Astrocyte (in vitro differentiated cells and primary cell): ENCODE measurements at regions not wholly inside any gene's neighbourhood (a gene's known extent, or its start where the extent isn't known, plus 50 kb on each side); places are given as distances from the start of the nearest gene placed in this dataset.
"Not testable (repeated sequence)": the region's sequence is repeated elsewhere in the genome, so short reads cannot be mapped to it uniquely, and the experiment has no call there.

Experiments used
- DNase-seq: peaks from one replicate; pipeline ENCODE4 v3.0.0-alpha.2; 2010; ENCODE audit warnings: low read depth
- FAIRE-seq: peaks from 2 replicates; lab custom pipeline; 2011; peaks lifted over from hg19 to GRCh38; lab: Jason Lieb, UNC
- H2AFZ ChIP-seq: 2 replicates; pipeline ENCODE4 v1.6.0; 2012; ENCODE audit warnings: low read depth, low read length, inconsistent platforms
- H3K27ac ChIP-seq: 2 replicates; pipeline ENCODE4 v1.5.1; 2011; ENCODE audit warnings: low read depth, low read length, inconsistent platforms
- H3K27me3 ChIP-seq: 2 replicates; pipeline ENCODE4 v1.6.0; 2011; ENCODE audit warnings: low read length, inconsistent platforms; ENCODE audit not compliant: insufficient read depth
- H3K36me3 ChIP-seq: 2 replicates; pipeline ENCODE4 v1.5.1; 2011; ENCODE audit warnings: low read length, inconsistent platforms; ENCODE audit not compliant: insufficient read depth
- H3K4me1 ChIP-seq: 2 replicates; pipeline ENCODE4 v1.5.1; 2011; ENCODE audit warnings: low read length, inconsistent platforms; ENCODE audit not compliant: insufficient read depth
- H3K4me2 ChIP-seq: 2 replicates; pipeline ENCODE4 v1.6.0; 2012; ENCODE audit warnings: low read length, inconsistent platforms
- H3K4me3 ChIP-seq: 2 replicates; pipeline ENCODE4 v1.5.1; 2011; ENCODE audit warnings: low read depth, mild to moderate bottlenecking, low read length, inconsistent platforms; ENCODE audit not compliant: insufficient read depth
- H3K79me2 ChIP-seq: 2 replicates; pipeline ENCODE4 v1.6.0; 2012; ENCODE audit warnings: mild to moderate bottlenecking, low read length, inconsistent platforms; ENCODE audit not compliant: insufficient read depth
- H3K9ac ChIP-seq: 2 replicates; pipeline ENCODE4 v1.6.0; 2012; ENCODE audit warnings: mild to moderate bottlenecking, low read length, inconsistent platforms
- H3K9me3 ChIP-seq: 2 replicates; pipeline ENCODE4 v1.5.1; 2012; ENCODE audit warnings: low read depth, mild to moderate bottlenecking, low read length, inconsistent platforms; ENCODE audit not compliant: insufficient read depth
- H4K20me1 ChIP-seq: 2 replicates; pipeline ENCODE4 v1.6.0; 2012; ENCODE audit warnings: low read length, inconsistent platforms; ENCODE audit not compliant: insufficient read depth
- H3K27ac Mint-ChIP-seq: one replicate; pipeline ENCODE4 v1.8.0; 2021; ENCODE audit warnings: mild to moderate bottlenecking, mixed read lengths; ENCODE audit not compliant: unreplicated experiment
- H3K27me3 Mint-ChIP-seq: one replicate; pipeline ENCODE4 v1.8.0; 2021; ENCODE audit warnings: low read depth, mixed read lengths; ENCODE audit not compliant: unreplicated experiment
- H3K36me3 Mint-ChIP-seq: one replicate; pipeline ENCODE4 v1.8.0; 2021; ENCODE audit warnings: low read depth, mixed read lengths; ENCODE audit not compliant: unreplicated experiment
- H3K4me1 Mint-ChIP-seq: one replicate; pipeline ENCODE4 v1.8.0; 2021; ENCODE audit warnings: low read depth, mixed read lengths; ENCODE audit not compliant: unreplicated experiment
- H3K4me3 Mint-ChIP-seq: one replicate; pipeline ENCODE4 v1.8.0; 2021; ENCODE audit warnings: mild to moderate bottlenecking, moderate library complexity, mixed read lengths; ENCODE audit not compliant: unreplicated experiment
- H3K9me3 Mint-ChIP-seq: one replicate; pipeline ENCODE4 v1.8.0; 2021; ENCODE audit warnings: mild to moderate bottlenecking, mixed read lengths; ENCODE audit not compliant: unreplicated experiment
- CTCF ChIP-seq: IDR thresholded peaks from 2 replicates; pipeline ENCODE4 v1.5.1; 2011; ENCODE audit warnings: low read depth, mild to moderate bottlenecking, inconsistent platforms, low read length, moderate library complexity; ENCODE audit not compliant: insufficient read depth
- EZH2 ChIP-seq: IDR thresholded peaks from 2 replicates; pipeline ENCODE4 v1.6.1; 2012; ENCODE audit warnings: mild to moderate bottlenecking, low read length, inconsistent platforms; ENCODE audit not compliant: insufficient read depth

DNA sequence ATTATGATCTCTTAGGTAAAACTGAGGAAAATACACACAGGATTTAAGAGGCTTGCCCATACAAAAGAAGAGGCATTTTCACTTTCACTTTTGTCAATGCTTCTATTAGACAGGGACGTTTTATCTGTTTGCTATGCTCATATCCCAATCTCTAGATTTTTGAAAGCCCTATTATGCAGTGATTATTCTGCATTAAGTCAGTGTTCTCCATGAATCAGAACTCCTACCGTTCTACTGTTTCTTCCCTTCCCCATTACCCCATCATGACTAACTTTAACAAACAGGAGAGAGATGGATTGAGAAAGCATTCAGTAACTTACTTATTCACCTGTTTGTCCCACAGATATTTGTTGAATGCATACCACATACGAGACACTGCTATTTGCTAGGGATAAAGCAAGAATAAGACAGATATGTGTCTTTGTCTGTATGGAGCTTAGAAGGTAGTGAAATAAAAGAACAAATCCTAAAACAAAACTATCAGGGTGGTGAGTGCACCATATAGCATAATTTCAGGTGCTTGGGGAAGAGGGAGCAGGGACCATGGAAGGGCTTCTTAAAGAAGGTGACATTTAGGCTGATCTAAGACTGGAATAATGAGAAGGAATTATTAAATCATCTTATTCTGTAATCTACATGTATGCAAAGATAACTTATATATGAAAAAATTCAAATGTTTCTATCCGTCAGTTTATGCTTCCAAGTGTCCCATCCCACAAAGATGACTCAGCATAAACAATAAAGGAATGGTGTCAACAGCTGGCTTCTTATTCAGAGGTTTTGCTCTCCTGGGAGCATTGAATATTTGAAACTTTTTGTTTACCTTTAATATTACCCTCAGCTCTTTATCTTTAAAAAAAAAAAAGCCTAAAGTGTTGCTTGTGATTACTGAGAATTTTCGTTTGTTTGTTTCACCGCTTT lies 328.1 kb downstream of the HINT1 start:
- H3K4me1 Mint-ChIP-seq, result no peaks in the 10 kb centered on the region

DNA sequence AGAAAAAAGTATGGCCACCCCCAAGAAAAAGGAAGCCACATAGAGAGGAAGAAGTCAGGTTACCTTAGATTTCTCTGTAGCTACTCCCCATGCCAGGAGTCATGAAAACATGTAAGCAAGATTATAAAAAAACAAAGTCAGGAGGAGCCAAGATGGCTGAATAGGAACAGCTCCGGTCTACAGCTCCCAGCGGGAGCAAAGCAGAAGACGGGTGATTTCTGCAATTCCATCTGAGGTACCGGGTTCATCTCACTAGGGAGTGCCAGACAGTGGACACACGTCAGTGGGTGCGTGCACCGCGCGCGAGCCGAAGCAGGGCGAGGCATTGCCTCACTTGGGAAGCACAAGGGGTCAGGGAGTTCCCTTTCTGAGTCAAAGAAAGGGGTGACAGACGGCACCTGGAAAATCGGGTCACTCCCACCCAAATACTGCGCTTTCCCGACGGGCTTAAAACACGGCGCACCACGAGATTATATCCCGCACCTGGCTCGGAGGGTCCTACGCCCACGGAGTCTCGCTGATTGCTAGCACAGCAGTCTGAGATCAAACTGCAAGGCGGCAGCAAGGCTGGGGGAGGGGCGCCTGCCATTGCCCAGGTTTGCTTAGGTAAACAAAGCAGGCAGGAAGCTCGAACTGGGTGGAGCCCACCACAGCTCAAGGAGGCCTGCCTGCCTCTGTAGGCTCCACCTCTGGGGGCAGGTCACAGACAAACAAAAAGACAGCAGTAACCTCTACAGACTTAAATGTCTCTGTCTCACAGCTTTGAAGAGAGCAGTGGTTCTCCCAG lies 347.3 kb downstream of the HINT1 start:
- H3K27me3 ChIP-seq, H3K4me1 Mint-ChIP-seq, H3K4me3 Mint-ChIP-seq, H2AFZ ChIP-seq, H3K4me3 ChIP-seq, DNase-seq, H3K36me3 Mint-ChIP-seq, FAIRE-seq, H3K4me1 ChIP-seq, H3K27me3 Mint-ChIP-seq, H4K20me1 ChIP-seq, H3K4me2 ChIP-seq, H3K9me3 Mint-ChIP-seq, H3K27ac Mint-ChIP-seq, H3K9me3 ChIP-seq, H3K79me2 ChIP-seq, H3K36me3 ChIP-seq, H3K27ac ChIP-seq, H3K9ac ChIP-seq: not testable (repeated sequence)

More for the DNA sequence above, 328.1 kb downstream of the HINT1 start:
- Histone ChIP-seq H3K9ac (peak overlapping the region; percentile 13), H3K79me2 (no peaks in the 10 kb centered on the region), H3K27me3 (no peaks in the 10 kb centered on the region), H3K4me2 (peak overlapping the region; percentile 60), H2AFZ (no peak overlapping the region), H3K9me3 (no peaks in the 10 kb centered on the region), H3K27ac (no peak overlapping the region), H3K4me1 (no peaks in the 10 kb centered on the region), H3K36me3 (no peaks in the 10 kb centered on the region), H3K4me3 (no peak overlapping the region), H4K20me1 (no peaks in the 10 kb centered on the region)
- DNase-seq (no peak), FAIRE-seq (no peak)
- H3K27me3 Mint-ChIP-seq, result no peaks in the 10 kb centered on the region
- H3K4me3 Mint-ChIP-seq, result no peak overlapping the region
- TF ChIP-seq EZH2, result no peak
- no peak for TF ChIP-seq CTCF
- H3K36me3 Mint-ChIP-seq, result no peaks in the 10 kb centered on the region
- H3K27ac Mint-ChIP-seq, result no peak overlapping the region
- peaks cover 2% of the 10 kb centered on the region for H3K9me3 Mint-ChIP-seq

- no peaks in the 10 kb centered on the region for H3K9me3 ChIP-seq
- no peaks in the 10 kb centered on the region for H4K20me1 ChIP-seq
- DNase-seq (no peak), FAIRE-seq (no peak)
- H3K4me3 ChIP-seq, result no peak overlapping the region
- no peak overlapping the region for H3K27ac ChIP-seq
- H3K4me3 Mint-ChIP-seq, result no peak overlapping the region
- peaks cover 3% of the 10 kb centered on the region for H3K9me3 Mint-ChIP-seq
- no peaks in the 10 kb centered on the region for H3K27me3 ChIP-seq
- H3K9ac ChIP-seq, result no peak overlapping the region
- H3K27ac Mint-ChIP-seq, result no peak overlapping the region
- H3K27me3 Mint-ChIP-seq, result no peaks in the 10 kb centered on the region
- no peak overlapping the region for H3K4me2 ChIP-seq
- TF ChIP-seq EZH2 (no peak), CTCF (no peak)
- no peaks in the 10 kb centered on the region for H3K36me3 Mint-ChIP-seq
- H3K4me1 ChIP-seq, result no peaks in the 10 kb centered on the region
- H2AFZ ChIP-seq, result no peak overlapping the region
- no peaks in the 10 kb centered on the region for H3K36me3 ChIP-seq
- no peaks in the 10 kb centered on the region for H3K4me1 Mint-ChIP-seq
- H3K79me2 ChIP-seq, result no peaks in the 10 kb centered on the region
These were observed 349.8 kb downstream of the HINT1 start for GRCh38 chr5:130815246-130815645.
